ENCODE measurements at regions not wholly inside any gene's neighbourhood (a gene's known extent, or its start where the extent isn't known, plus 50 kb on each side); places are given as distances from the start of the nearest gene placed in this dataset.

- TF ChIP-seq RARB (CRISPR knock-in tag; IDR thresholded peaks at IDR 0.05) = no peak
- no peak for TF ChIP-seq CSRNP3 (CRISPR knock-in tag; IDR thresholded peaks at IDR 0.05)
- TF ChIP-seq PATZ1 (CRISPR knock-in tag; IDR thresholded peaks at IDR 0.05; ENCODE audit: borderline replicate concordance) = no peak
- no peak for TF ChIP-seq ARNTL (CRISPR knock-in tag; IDR thresholded peaks at IDR 0.05; ENCODE audit: borderline replicate concordance, low read depth)
- no peak for TF ChIP-seq CSDC2 (CRISPR knock-in tag; IDR thresholded peaks at IDR 0.05)
- TF ChIP-seq CREB5 (CRISPR knock-in tag; IDR thresholded peaks at IDR 0.05; ENCODE audit: low read depth) = no peak
- no peak for TF ChIP-seq ZC3H10 (CRISPR knock-in tag; IDR thresholded peaks at IDR 0.05)
- no peak for TF ChIP-seq POU6F1 (CRISPR knock-in tag; IDR thresholded peaks at IDR 0.05; ENCODE audit: borderline replicate concordance, low read depth)
These were observed 888.4 kb upstream of the EPHA5 start for GRCh38 chr4:66558651-66559050.
